ENCODE measurements at regions not wholly inside any gene's neighbourhood (a gene's known extent, or its start where the extent isn't known, plus 50 kb on each side); places are given as distances from the start of the nearest gene placed in this dataset.

GRCh38 chr15:94674296-94674695, 442.9 kb downstream of the MCTP2 start:
- TF ChIP-seq POLR2AphosphoS5 (IDR thresholded peaks at IDR 0.05; ENCODE audit: low read depth) (no peak), REST (IDR thresholded peaks at IDR 0.05; ENCODE audit: unreplicated experiment) (no peak), CTCF (conservative IDR thresholded peaks at IDR 0.05; ENCODE audit: low read depth in 2 of 2) (no peak), CREB1 (CRISPR knock-in tag; IDR thresholded peaks at IDR 0.05; ENCODE audit: low read depth) (no peak), EZH2 (IDR thresholded peaks at IDR 0.05; ENCODE audit: low read depth, unreplicated experiment) (no peak), EZH2phosphoT487 (IDR thresholded peaks at IDR 0.05; ENCODE audit: unreplicated experiment) (no peak), JUNB (IDR thresholded peaks at IDR 0.05; ENCODE audit: unreplicated experiment) (no peak), NANOG (IDR thresholded peaks at IDR 0.05; ENCODE audit: borderline replicate concordance) (no peak), ZNF331 (CRISPR knock-in tag; IDR thresholded peaks at IDR 0.05; ENCODE audit: low read depth) (no peak), STAT1 (IDR thresholded peaks at IDR 0.05; ENCODE audit: unreplicated experiment) (no peak)
- TF ChIP-seq, protein P1, sequence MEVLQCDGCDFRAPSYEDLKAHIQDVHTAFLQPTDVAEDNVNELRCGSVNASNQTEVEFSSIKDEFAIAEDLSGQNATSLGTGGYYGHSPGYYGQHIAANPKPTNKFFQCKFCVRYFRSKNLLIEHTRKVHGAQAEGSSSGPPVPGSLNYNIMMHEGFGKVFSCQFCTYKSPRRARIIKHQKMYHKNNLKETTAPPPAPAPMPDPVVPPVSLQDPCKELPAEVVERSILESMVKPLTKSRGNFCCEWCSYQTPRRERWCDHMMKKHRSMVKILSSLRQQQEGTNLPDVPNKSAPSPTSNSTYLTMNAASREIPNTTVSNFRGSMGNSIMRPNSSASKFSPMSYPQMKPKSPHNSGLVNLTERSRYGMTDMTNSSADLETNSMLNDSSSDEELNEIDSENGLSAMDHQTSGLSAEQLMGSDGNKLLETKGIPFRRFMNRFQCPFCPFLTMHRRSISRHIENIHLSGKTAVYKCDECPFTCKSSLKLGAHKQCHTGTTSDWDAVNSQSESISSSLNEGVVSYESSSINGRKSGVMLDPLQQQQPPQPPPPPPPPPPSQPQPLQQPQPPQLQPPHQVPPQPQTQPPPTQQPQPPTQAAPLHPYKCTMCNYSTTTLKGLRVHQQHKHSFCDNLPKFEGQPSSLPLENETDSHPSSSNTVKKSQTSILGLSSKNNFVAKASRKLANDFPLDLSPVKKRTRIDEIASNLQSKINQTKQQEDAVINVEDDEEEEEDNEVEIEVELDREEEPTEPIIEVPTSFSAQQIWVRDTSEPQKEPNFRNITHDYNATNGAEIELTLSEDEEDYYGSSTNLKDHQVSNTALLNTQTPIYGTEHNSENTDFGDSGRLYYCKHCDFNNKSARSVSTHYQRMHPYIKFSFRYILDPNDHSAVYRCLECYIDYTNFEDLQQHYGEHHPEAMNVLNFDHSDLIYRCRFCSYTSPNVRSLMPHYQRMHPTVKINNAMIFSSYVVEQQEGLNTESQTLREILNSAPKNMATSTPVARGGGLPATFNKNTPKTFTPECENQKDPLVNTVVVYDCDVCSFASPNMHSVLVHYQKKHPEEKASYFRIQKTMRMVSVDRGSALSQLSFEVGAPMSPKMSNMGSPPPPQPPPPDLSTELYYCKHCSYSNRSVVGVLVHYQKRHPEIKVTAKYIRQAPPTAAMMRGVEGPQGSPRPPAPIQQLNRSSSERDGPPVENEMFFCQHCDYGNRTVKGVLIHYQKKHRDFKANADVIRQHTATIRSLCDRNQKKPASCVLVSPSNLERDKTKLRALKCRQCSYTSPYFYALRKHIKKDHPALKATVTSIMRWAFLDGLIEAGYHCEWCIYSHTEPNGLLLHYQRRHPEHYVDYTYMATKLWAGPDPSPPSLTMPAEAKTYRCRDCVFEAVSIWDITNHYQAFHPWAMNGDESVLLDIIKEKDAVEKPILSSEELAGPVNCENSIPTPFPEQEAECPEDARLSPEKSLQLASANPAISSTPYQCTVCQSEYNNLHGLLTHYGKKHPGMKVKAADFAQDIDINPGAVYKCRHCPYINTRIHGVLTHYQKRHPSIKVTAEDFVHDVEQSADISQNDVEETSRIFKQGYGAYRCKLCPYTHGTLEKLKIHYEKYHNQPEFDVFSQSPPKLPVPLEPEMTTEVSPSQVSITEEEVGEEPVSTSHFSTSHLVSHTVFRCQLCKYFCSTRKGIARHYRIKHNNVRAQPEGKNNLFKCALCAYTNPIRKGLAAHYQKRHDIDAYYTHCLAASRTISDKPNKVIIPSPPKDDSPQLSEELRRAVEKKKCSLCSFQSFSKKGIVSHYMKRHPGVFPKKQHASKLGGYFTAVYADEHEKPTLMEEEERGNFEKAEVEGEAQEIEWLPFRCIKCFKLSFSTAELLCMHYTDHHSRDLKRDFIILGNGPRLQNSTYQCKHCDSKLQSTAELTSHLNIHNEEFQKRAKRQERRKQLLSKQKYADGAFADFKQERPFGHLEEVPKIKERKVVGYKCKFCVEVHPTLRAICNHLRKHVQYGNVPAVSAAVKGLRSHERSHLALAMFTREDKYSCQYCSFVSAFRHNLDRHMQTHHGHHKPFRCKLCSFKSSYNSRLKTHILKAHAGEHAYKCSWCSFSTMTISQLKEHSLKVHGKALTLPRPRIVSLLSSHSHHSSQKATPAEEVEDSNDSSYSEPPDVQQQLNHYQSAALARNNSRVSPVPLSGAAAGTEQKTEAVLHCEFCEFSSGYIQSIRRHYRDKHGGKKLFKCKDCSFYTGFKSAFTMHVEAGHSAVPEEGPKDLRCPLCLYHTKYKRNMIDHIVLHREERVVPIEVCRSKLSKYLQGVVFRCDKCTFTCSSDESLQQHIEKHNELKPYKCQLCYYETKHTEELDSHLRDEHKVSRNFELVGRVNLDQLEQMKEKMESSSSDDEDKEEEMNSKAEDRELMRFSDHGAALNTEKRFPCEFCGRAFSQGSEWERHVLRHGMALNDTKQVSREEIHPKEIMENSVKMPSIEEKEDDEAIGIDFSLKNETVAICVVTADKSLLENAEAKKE (CRISPR knock-in tag; IDR thresholded peaks at IDR 0.05), result no peak
